ENCODE measurements at regions not wholly inside any gene's neighbourhood (a gene's known extent, or its start where the extent isn't known, plus 50 kb on each side); places are given as distances from the start of the nearest gene placed in this dataset.
"Not testable (repeated sequence)": the region's sequence is repeated elsewhere in the genome, so short reads cannot be mapped to it uniquely, and the experiment has no call there.

GRCh38 chr16:86345516-86345915 is 164.8 kb upstream of the FOXF1 start:
- no peak for DNase-seq (ENCODE audit: low spot score)

- DNase-seq (ENCODE audit: low spot score): no peak
Observed at GRCh38 chr16:86346034-86346433, 164.3 kb upstream of the FOXF1 start.

- no peak for DNase-seq (ENCODE audit: low spot score)
Observed at GRCh38 chr16:86347090-86347489, 163.2 kb upstream of the FOXF1 start.

- no peak for DNase-seq (ENCODE audit: low spot score)
Observed at GRCh38 chr16:86347916-86348555, 162.3 kb upstream of the FOXF1 start.

- no peak for DNase-seq (ENCODE audit: low spot score)
Observed at GRCh38 chr16:86349338-86349900, 160.9 kb upstream of the FOXF1 start.

- DNase-seq (ENCODE audit: low spot score): no peak
Observed at GRCh38 chr16:86350289-86350688, 160.0 kb upstream of the FOXF1 start.

- DNase-seq (ENCODE audit: low spot score): no peak
Observed at GRCh38 chr16:86351041-86351784, 159.1 kb upstream of the FOXF1 start.

- DNase-seq (ENCODE audit: low spot score): not testable (repeated sequence)
Observed at GRCh38 chr16:86351785-86352139, 158.6 kb upstream of the FOXF1 start.

GRCh38 chr16:86353148-86353547 is 157.2 kb upstream of the FOXF1 start:
- DNase-seq (ENCODE audit: low spot score): no peak

- DNase-seq (ENCODE audit: low spot score): no peak
Observed at GRCh38 chr16:86353948-86354347, 156.4 kb upstream of the FOXF1 start.

- DNase-seq (ENCODE audit: low spot score): no peak
Observed at GRCh38 chr16:86354641-86355513, 155.4 kb upstream of the FOXF1 start.

- no peak for DNase-seq (ENCODE audit: low spot score)
Observed at GRCh38 chr16:86355531-86355930, 154.8 kb upstream of the FOXF1 start.

GRCh38 chr16:86355951-86356350 is 154.4 kb upstream of the FOXF1 start:
- DNase-seq (ENCODE audit: low spot score): no peak

- no peak for DNase-seq (ENCODE audit: low spot score)
Observed at GRCh38 chr16:86356804-86357203, 153.5 kb upstream of the FOXF1 start.

GRCh38 chr16:86357303-86357702 is 153.0 kb upstream of the FOXF1 start:
- DNase-seq (ENCODE audit: low spot score): no peak

GRCh38 chr16:86357950-86358349 is 152.4 kb upstream of the FOXF1 start:
- DNase-seq (ENCODE audit: low spot score): no peak

- DNase-seq (ENCODE audit: low spot score): no peak
Observed at GRCh38 chr16:86359571-86359970, 150.8 kb upstream of the FOXF1 start.

GRCh38 chr16:86362155-86362849 is 148.0 kb upstream of the FOXF1 start:
- DNase-seq (ENCODE audit: low spot score): no peak

GRCh38 chr16:86363057-86363490 is 147.3 kb upstream of the FOXF1 start:
- DNase-seq (ENCODE audit: low spot score): no peak

GRCh38 chr16:86363836-86364618 is 146.3 kb upstream of the FOXF1 start:
- no peak for DNase-seq (ENCODE audit: low spot score)
